ENCODE measurements at regions not wholly inside any gene's neighbourhood (a gene's known extent, or its start where the extent isn't known, plus 50 kb on each side); places are given as distances from the start of the nearest gene placed in this dataset.

GRCh38 chr10:10332786-10333185 is 684.9 kb upstream of the CELF2 start:
- no peaks in the 10 kb centered on the region for H3K4me1 ChIP-seq (ENCODE audit: control insufficient read depth in 2 of 2, insufficient read depth in 2 of 2, low read length in 2 of 2)
- H3K4me3 ChIP-seq (ENCODE audit: low read length in 2 of 2) = no peak overlapping the region
- no peak overlapping the region for H3K27ac ChIP-seq (ENCODE audit: low read depth in 1 of 2, low read length in 1 of 2)
- H3K9me3 ChIP-seq (ENCODE audit: control insufficient read depth in 2 of 2, insufficient read depth in 1 of 2, low read length in 1 of 2) = no peaks in the 10 kb centered on the region
- no peaks in the 10 kb centered on the region for H3K36me3 ChIP-seq (ENCODE audit: control insufficient read depth in 2 of 2, insufficient read depth in 2 of 2, low read length in 1 of 2)
- no peak for DNase-seq (ENCODE audit: low read depth in 6 of 9, low spot score in 9 of 9)
- H3K27me3 ChIP-seq (ENCODE audit: control insufficient read depth in 2 of 2, insufficient read depth in 1 of 2, low read length in 1 of 2) = no peaks in the 10 kb centered on the region
- 87% methylated on average over 2 of the region's 2 CpGs for WGBS

- no peaks in the 10 kb centered on the region for H3K9me3 ChIP-seq (ENCODE audit: control insufficient read depth in 2 of 2, insufficient read depth in 1 of 2, low read length in 1 of 2)
- WGBS = 98% methylated on average over 4 of the region's 4 CpGs
- no peak overlapping the region for H3K27ac ChIP-seq (ENCODE audit: low read depth in 1 of 2, low read length in 1 of 2)
- H3K4me1 ChIP-seq (ENCODE audit: control insufficient read depth in 2 of 2, insufficient read depth in 2 of 2, low read length in 2 of 2) = no peaks in the 10 kb centered on the region
- H3K36me3 ChIP-seq (ENCODE audit: control insufficient read depth in 2 of 2, insufficient read depth in 2 of 2, low read length in 1 of 2) = no peaks in the 10 kb centered on the region
- H3K27me3 ChIP-seq (ENCODE audit: control insufficient read depth in 2 of 2, insufficient read depth in 1 of 2, low read length in 1 of 2) = no peaks in the 10 kb centered on the region
- H3K4me3 ChIP-seq (ENCODE audit: low read length in 2 of 2) = no peak overlapping the region
- DNase-seq (ENCODE audit: low read depth in 6 of 9, low spot score in 9 of 9) = no peak
Observed at GRCh38 chr10:10333622-10334021, 684.0 kb upstream of the CELF2 start.

- Histone ChIP-seq H3K27ac (ENCODE audit: low read depth in 1 of 2, low read length in 1 of 2) (no peak overlapping the region), H3K27me3 (ENCODE audit: control insufficient read depth in 2 of 2, insufficient read depth in 1 of 2, low read length in 1 of 2) (no peaks in the 10 kb centered on the region), H3K4me1 (ENCODE audit: control insufficient read depth in 2 of 2, insufficient read depth in 2 of 2, low read length in 2 of 2) (no peaks in the 10 kb centered on the region), H3K36me3 (ENCODE audit: control insufficient read depth in 2 of 2, insufficient read depth in 2 of 2, low read length in 1 of 2) (no peaks in the 10 kb centered on the region), H3K9me3 (ENCODE audit: control insufficient read depth in 2 of 2, insufficient read depth in 1 of 2, low read length in 1 of 2) (no peaks in the 10 kb centered on the region), H3K4me3 (ENCODE audit: low read length in 2 of 2) (no peak overlapping the region)
- 94% methylated on average over 5 of the region's 5 CpGs for WGBS
- no peak for DNase-seq (ENCODE audit: low read depth in 6 of 9, low spot score in 9 of 9)
Observed at GRCh38 chr10:10338339-10338738, 679.3 kb upstream of the CELF2 start.

- DNase-seq (ENCODE audit: low read depth in 6 of 9, low spot score in 9 of 9) = no peak
- Histone ChIP-seq H3K27ac (ENCODE audit: low read depth in 1 of 2, low read length in 1 of 2) (no peak overlapping the region), H3K9me3 (ENCODE audit: control insufficient read depth in 2 of 2, insufficient read depth in 1 of 2, low read length in 1 of 2) (no peaks in the 10 kb centered on the region), H3K4me1 (ENCODE audit: control insufficient read depth in 2 of 2, insufficient read depth in 2 of 2, low read length in 2 of 2) (no peaks in the 10 kb centered on the region), H3K36me3 (ENCODE audit: control insufficient read depth in 2 of 2, insufficient read depth in 2 of 2, low read length in 1 of 2) (no peaks in the 10 kb centered on the region), H3K4me3 (ENCODE audit: low read length in 2 of 2) (no peak overlapping the region), H3K27me3 (ENCODE audit: control insufficient read depth in 2 of 2, insufficient read depth in 1 of 2, low read length in 1 of 2) (no peaks in the 10 kb centered on the region)
- 92% methylated on average over 8 of the region's 8 CpGs for WGBS
Observed at GRCh38 chr10:10346390-10347150, 671.1 kb upstream of the CELF2 start.

- Histone ChIP-seq H3K27me3 (ENCODE audit: control insufficient read depth in 2 of 2, insufficient read depth in 1 of 2, low read length in 1 of 2) (no peaks in the 10 kb centered on the region), H3K27ac (ENCODE audit: low read depth in 1 of 2, low read length in 1 of 2) (no peak overlapping the region), H3K36me3 (ENCODE audit: control insufficient read depth in 2 of 2, insufficient read depth in 2 of 2, low read length in 1 of 2) (no peaks in the 10 kb centered on the region), H3K4me3 (ENCODE audit: low read length in 2 of 2) (no peak overlapping the region), H3K4me1 (ENCODE audit: control insufficient read depth in 2 of 2, insufficient read depth in 2 of 2, low read length in 2 of 2) (no peaks in the 10 kb centered on the region), H3K9me3 (ENCODE audit: control insufficient read depth in 2 of 2, insufficient read depth in 1 of 2, low read length in 1 of 2) (no peaks in the 10 kb centered on the region)
- WGBS = 94% methylated on average over 2 of the region's 2 CpGs
- no peak for DNase-seq (ENCODE audit: low read depth in 6 of 9, low spot score in 9 of 9)
Observed at GRCh38 chr10:10350050-10350449, 667.6 kb upstream of the CELF2 start.

- H3K27me3 ChIP-seq (ENCODE audit: control insufficient read depth in 2 of 2, insufficient read depth in 1 of 2, low read length in 1 of 2) = no peaks in the 10 kb centered on the region
- no peak for DNase-seq (ENCODE audit: low read depth in 6 of 9, low spot score in 9 of 9)
- no peaks in the 10 kb centered on the region for H3K9me3 ChIP-seq (ENCODE audit: control insufficient read depth in 2 of 2, insufficient read depth in 1 of 2, low read length in 1 of 2)
- H3K36me3 ChIP-seq (ENCODE audit: control insufficient read depth in 2 of 2, insufficient read depth in 2 of 2, low read length in 1 of 2) = no peaks in the 10 kb centered on the region
- H3K4me3 ChIP-seq (ENCODE audit: low read length in 2 of 2) = no peak overlapping the region
- no peak overlapping the region for H3K27ac ChIP-seq (ENCODE audit: low read depth in 1 of 2, low read length in 1 of 2)
- 91% methylated on average over 2 of the region's 2 CpGs for WGBS
- H3K4me1 ChIP-seq (ENCODE audit: control insufficient read depth in 2 of 2, insufficient read depth in 2 of 2, low read length in 2 of 2) = no peaks in the 10 kb centered on the region
Observed at GRCh38 chr10:10351451-10351850, 666.2 kb upstream of the CELF2 start.

GRCh38 chr10:10353326-10353868 is 664.3 kb upstream of the CELF2 start:
- no peaks in the 10 kb centered on the region for H3K9me3 ChIP-seq (ENCODE audit: control insufficient read depth in 2 of 2, insufficient read depth in 1 of 2, low read length in 1 of 2)
- no peak overlapping the region for H3K4me3 ChIP-seq (ENCODE audit: low read length in 2 of 2)
- H3K4me1 ChIP-seq (ENCODE audit: control insufficient read depth in 2 of 2, insufficient read depth in 2 of 2, low read length in 2 of 2) = no peaks in the 10 kb centered on the region
- 86% methylated on average over 8 of the region's 8 CpGs for WGBS
- H3K27me3 ChIP-seq (ENCODE audit: control insufficient read depth in 2 of 2, insufficient read depth in 1 of 2, low read length in 1 of 2) = no peaks in the 10 kb centered on the region
- H3K36me3 ChIP-seq (ENCODE audit: control insufficient read depth in 2 of 2, insufficient read depth in 2 of 2, low read length in 1 of 2) = no peaks in the 10 kb centered on the region
- DNase-seq (ENCODE audit: low read depth in 6 of 9, low spot score in 9 of 9) = no peak
- no peak overlapping the region for H3K27ac ChIP-seq (ENCODE audit: low read depth in 1 of 2, low read length in 1 of 2)

- 89% methylated on average over 2 of the region's 2 CpGs for WGBS
Observed at GRCh38 chr10:10359263-10359662, 658.4 kb upstream of the CELF2 start.

GRCh38 chr10:10361301-10361885 is 656.3 kb upstream of the CELF2 start:
- Histone ChIP-seq H3K36me3 (ENCODE audit: control insufficient read depth in 2 of 2, insufficient read depth in 2 of 2, low read length in 1 of 2) (no peaks in the 10 kb centered on the region), H3K27me3 (ENCODE audit: control insufficient read depth in 2 of 2, insufficient read depth in 1 of 2, low read length in 1 of 2) (no peaks in the 10 kb centered on the region), H3K4me1 (ENCODE audit: control insufficient read depth in 2 of 2, insufficient read depth in 2 of 2, low read length in 2 of 2) (no peaks in the 10 kb centered on the region), H3K27ac (ENCODE audit: low read depth in 1 of 2, low read length in 1 of 2) (no peak overlapping the region), H3K4me3 (ENCODE audit: low read length in 2 of 2) (no peak overlapping the region), H3K9me3 (ENCODE audit: control insufficient read depth in 2 of 2, insufficient read depth in 1 of 2, low read length in 1 of 2) (no peaks in the 10 kb centered on the region)
- 85% methylated on average over 3 of the region's 3 CpGs for WGBS
- DNase-seq (ENCODE audit: low read depth in 6 of 9, low spot score in 9 of 9) = no peak

More at GRCh38 chr10:10359263-10359662, 658.4 kb upstream of the CELF2 start:
- Histone ChIP-seq H3K9me3 (ENCODE audit: control insufficient read depth in 2 of 2, insufficient read depth in 1 of 2, low read length in 1 of 2) (no peaks in the 10 kb centered on the region), H3K4me3 (ENCODE audit: low read length in 2 of 2) (no peak overlapping the region), H3K27ac (ENCODE audit: low read depth in 1 of 2, low read length in 1 of 2) (no peak overlapping the region), H3K27me3 (ENCODE audit: control insufficient read depth in 2 of 2, insufficient read depth in 1 of 2, low read length in 1 of 2) (no peaks in the 10 kb centered on the region), H3K36me3 (ENCODE audit: control insufficient read depth in 2 of 2, insufficient read depth in 2 of 2, low read length in 1 of 2) (no peaks in the 10 kb centered on the region), H3K4me1 (ENCODE audit: control insufficient read depth in 2 of 2, insufficient read depth in 2 of 2, low read length in 2 of 2) (no peaks in the 10 kb centered on the region)
- DNase-seq (ENCODE audit: low read depth in 6 of 9, low spot score in 9 of 9) = no peak
